ENCODE measurements at regions not wholly inside any gene's neighbourhood (a gene's known extent, or its start where the extent isn't known, plus 50 kb on each side); places are given as distances from the start of the nearest gene placed in this dataset.

GRCh38 chr16:9607515-9608230 lies 516.2 kb downstream of the HAPSTR1 start:
- no peaks in the 10 kb centered on the region for H3K4me1 ChIP-seq (ENCODE audit: control insufficient read depth in 2 of 2, insufficient read depth in 1 of 2, low read depth in 1 of 2, low read length in 2 of 2)

GRCh38 chr16:9610727-9611126 lies 519.3 kb downstream of the HAPSTR1 start:
- no peaks in the 10 kb centered on the region for H3K4me1 ChIP-seq (ENCODE audit: control insufficient read depth in 2 of 2, insufficient read depth in 1 of 2, low read depth in 1 of 2, low read length in 2 of 2)
- H3K18ac ChIP-seq (ENCODE audit: low read length): no peak overlapping the region
- no peaks in the 10 kb centered on the region for H3K79me1 ChIP-seq (ENCODE audit: low read depth, low read length)
- H4K91ac ChIP-seq (ENCODE audit: low read depth, low read length, poor library complexity): no peak overlapping the region
- no CpG with 5 or more reads among the region's 5 CpGs for WGBS, 2 donors (ENCODE audit: extremely low coverage in 2 of 2, insufficient read length in 2 of 2, insufficient replicate concordance in 1 of 2)
- H2BK120ac ChIP-seq (ENCODE audit: low read depth, low read length): no peak overlapping the region
- H2BK15ac ChIP-seq (ENCODE audit: low read length): no peak overlapping the region
- no peaks in the 10 kb centered on the region for H3K36me3 ChIP-seq (replicated peaks in 1 of 2; ENCODE audit: control insufficient read depth in 2 of 2, insufficient read depth in 2 of 2, low read length in 2 of 2)
- H3K9ac ChIP-seq (ENCODE audit: low read depth, low read length, poor library complexity): no peak overlapping the region
- no peak overlapping the region for H4K8ac ChIP-seq (ENCODE audit: low read depth, low read length)
- no peak for DNase-seq (ENCODE audit: low spot score)
- no peak overlapping the region for H3K23ac ChIP-seq (ENCODE audit: low read depth, low read length, poor library complexity)
- H2AFZ ChIP-seq (ENCODE audit: low read length): no peak overlapping the region
- H3K27ac ChIP-seq (replicated peaks; ENCODE audit: low read length): no peak overlapping the region
- no peak overlapping the region for H2BK12ac ChIP-seq (ENCODE audit: low read length)
- H3K27me3 ChIP-seq (ENCODE audit: control insufficient read depth in 3 of 3, insufficient read depth in 3 of 3, low read depth in 1 of 3, low read length in 3 of 3): no peaks in the 10 kb centered on the region
- no peak overlapping the region for H3K4me2 ChIP-seq (ENCODE audit: insufficient read depth, low read length, poor library complexity, severe bottlenecking)
- no peak overlapping the region for H3K4ac ChIP-seq (ENCODE audit: low read length)
- H2AK5ac ChIP-seq (ENCODE audit: low read depth, low read length): no peak overlapping the region
- no peaks in the 10 kb centered on the region for H3K9me3 ChIP-seq (replicated peaks in 1 of 2; ENCODE audit: control insufficient read depth in 2 of 2, insufficient read depth in 1 of 2, low read depth in 1 of 2, low read length in 2 of 2)
- H2BK5ac ChIP-seq (ENCODE audit: low read length): no peak overlapping the region
- no peak overlapping the region for H3K4me3 ChIP-seq (ENCODE audit: low read length in 2 of 2)
- no peak overlapping the region for H3K14ac ChIP-seq (ENCODE audit: low read length)

More at GRCh38 chr16:9607515-9608230, 516.2 kb downstream of the HAPSTR1 start:
- Histone ChIP-seq H3K27me3 (ENCODE audit: control insufficient read depth in 3 of 3, insufficient read depth in 3 of 3, low read depth in 1 of 3, low read length in 3 of 3) (no peaks in the 10 kb centered on the region), H2BK12ac (ENCODE audit: low read length) (no peak overlapping the region), H3K9me3 (replicated peaks in 1 of 2; ENCODE audit: control insufficient read depth in 2 of 2, insufficient read depth in 1 of 2, low read depth in 1 of 2, low read length in 2 of 2) (no peaks in the 10 kb centered on the region), H2AFZ (ENCODE audit: low read length) (no peak overlapping the region), H2BK120ac (ENCODE audit: low read depth, low read length) (no peak overlapping the region), H4K91ac (ENCODE audit: low read depth, low read length, poor library complexity) (no peak overlapping the region), H3K4me2 (ENCODE audit: insufficient read depth, low read length, poor library complexity, severe bottlenecking) (no peak overlapping the region), H3K4ac (ENCODE audit: low read length) (no peak overlapping the region), H2BK15ac (ENCODE audit: low read length) (no peak overlapping the region), H4K8ac (ENCODE audit: low read depth, low read length) (no peak overlapping the region), H3K79me1 (ENCODE audit: low read depth, low read length) (no peaks in the 10 kb centered on the region), H2AK5ac (ENCODE audit: low read depth, low read length) (no peak overlapping the region), H3K18ac (ENCODE audit: low read length) (no peak overlapping the region), H3K4me3 (ENCODE audit: low read length in 2 of 2) (no peak overlapping the region), H3K27ac (replicated peaks; ENCODE audit: low read length) (no peak overlapping the region), H3K23ac (ENCODE audit: low read depth, low read length, poor library complexity) (no peak overlapping the region), H3K14ac (ENCODE audit: low read length) (no peak overlapping the region), H2BK5ac (ENCODE audit: low read length) (no peak overlapping the region), H3K9ac (ENCODE audit: low read depth, low read length, poor library complexity) (no peak overlapping the region), H3K36me3 (replicated peaks in 1 of 2; ENCODE audit: control insufficient read depth in 2 of 2, insufficient read depth in 2 of 2, low read length in 2 of 2) (no peaks in the 10 kb centered on the region)
- no CpG with 5 or more reads among the region's 2 CpGs for WGBS, 2 donors (ENCODE audit: extremely low coverage in 2 of 2, insufficient read length in 2 of 2, insufficient replicate concordance in 1 of 2)
- DNase-seq (ENCODE audit: low spot score): no peak

- no peaks in the 10 kb centered on the region for H3K36me3 ChIP-seq (replicated peaks in 1 of 2; ENCODE audit: control insufficient read depth in 2 of 2, insufficient read depth in 2 of 2, low read length in 2 of 2)
- no peak overlapping the region for H3K27ac ChIP-seq (replicated peaks; ENCODE audit: low read length)
- H2BK120ac ChIP-seq (ENCODE audit: low read depth, low read length): no peak overlapping the region
- H3K9ac ChIP-seq (ENCODE audit: low read depth, low read length, poor library complexity): no peak overlapping the region
- WGBS, 2 donors (ENCODE audit: extremely low coverage in 2 of 2, insufficient read length in 2 of 2, insufficient replicate concordance in 1 of 2): 100% methylated on average over 1 of the region's 7 CpGs; no CpG with 5 or more reads in 1 of the 2 donors
- no peaks in the 10 kb centered on the region for H3K4me1 ChIP-seq (ENCODE audit: control insufficient read depth in 2 of 2, insufficient read depth in 1 of 2, low read depth in 1 of 2, low read length in 2 of 2)
- no peak overlapping the region for H3K18ac ChIP-seq (ENCODE audit: low read length)
- no peak overlapping the region for H2AK5ac ChIP-seq (ENCODE audit: low read depth, low read length)
- H3K4ac ChIP-seq (ENCODE audit: low read length): no peak overlapping the region
- no peak overlapping the region for H3K23ac ChIP-seq (ENCODE audit: low read depth, low read length, poor library complexity)
- H2BK5ac ChIP-seq (ENCODE audit: low read length): no peak overlapping the region
- no peak overlapping the region for H4K8ac ChIP-seq (ENCODE audit: low read depth, low read length)
- no peaks in the 10 kb centered on the region for H3K79me1 ChIP-seq (ENCODE audit: low read depth, low read length)
- H2BK12ac ChIP-seq (ENCODE audit: low read length): no peak overlapping the region
- no peak overlapping the region for H4K91ac ChIP-seq (ENCODE audit: low read depth, low read length, poor library complexity)
- no peaks in the 10 kb centered on the region for H3K9me3 ChIP-seq (replicated peaks in 1 of 2; ENCODE audit: control insufficient read depth in 2 of 2, insufficient read depth in 1 of 2, low read depth in 1 of 2, low read length in 2 of 2)
- H2BK15ac ChIP-seq (ENCODE audit: low read length): no peak overlapping the region
- no peak overlapping the region for H3K4me2 ChIP-seq (ENCODE audit: insufficient read depth, low read length, poor library complexity, severe bottlenecking)
- no peak overlapping the region for H3K14ac ChIP-seq (ENCODE audit: low read length)
- no peak overlapping the region for H2AFZ ChIP-seq (ENCODE audit: low read length)
- H3K27me3 ChIP-seq (ENCODE audit: control insufficient read depth in 3 of 3, insufficient read depth in 3 of 3, low read depth in 1 of 3, low read length in 3 of 3): no peaks in the 10 kb centered on the region
- no peak overlapping the region for H3K4me3 ChIP-seq (ENCODE audit: low read length in 2 of 2)
- no peak for DNase-seq (ENCODE audit: low spot score)
Measured at GRCh38 chr16:9612267-9612666, 520.8 kb downstream of the HAPSTR1 start.

- Histone ChIP-seq H3K9me3 (replicated peaks in 1 of 2; ENCODE audit: control insufficient read depth in 2 of 2, insufficient read depth in 1 of 2, low read depth in 1 of 2, low read length in 2 of 2) (no peaks in the 10 kb centered on the region), H3K23ac (ENCODE audit: low read depth, low read length, poor library complexity) (no peak overlapping the region), H4K91ac (ENCODE audit: low read depth, low read length, poor library complexity) (no peak overlapping the region), H3K27me3 (ENCODE audit: control insufficient read depth in 3 of 3, insufficient read depth in 3 of 3, low read depth in 1 of 3, low read length in 3 of 3) (no peaks in the 10 kb centered on the region), H3K18ac (ENCODE audit: low read length) (no peak overlapping the region), H3K79me1 (ENCODE audit: low read depth, low read length) (no peaks in the 10 kb centered on the region), H4K8ac (ENCODE audit: low read depth, low read length) (no peak overlapping the region), H2BK15ac (ENCODE audit: low read length) (no peak overlapping the region), H2BK120ac (ENCODE audit: low read depth, low read length) (no peak overlapping the region), H3K4me3 (ENCODE audit: low read length in 2 of 2) (no peak overlapping the region), H2AK5ac (ENCODE audit: low read depth, low read length) (no peak overlapping the region), H2BK12ac (ENCODE audit: low read length) (no peak overlapping the region), H3K4ac (ENCODE audit: low read length) (no peak overlapping the region), H3K36me3 (replicated peaks in 1 of 2; ENCODE audit: control insufficient read depth in 2 of 2, insufficient read depth in 2 of 2, low read length in 2 of 2) (no peaks in the 10 kb centered on the region), H3K14ac (ENCODE audit: low read length) (no peak overlapping the region), H3K27ac (replicated peaks; ENCODE audit: low read length) (no peak overlapping the region), H2BK5ac (ENCODE audit: low read length) (no peak overlapping the region), H3K4me2 (ENCODE audit: insufficient read depth, low read length, poor library complexity, severe bottlenecking) (no peak overlapping the region), H2AFZ (ENCODE audit: low read length) (no peak overlapping the region), H3K9ac (ENCODE audit: low read depth, low read length, poor library complexity) (no peak overlapping the region), H3K4me1 (ENCODE audit: control insufficient read depth in 2 of 2, insufficient read depth in 1 of 2, low read depth in 1 of 2, low read length in 2 of 2) (no peaks in the 10 kb centered on the region)
- no CpG with 5 or more reads among the region's 6 CpGs for WGBS, 2 donors (ENCODE audit: extremely low coverage in 2 of 2, insufficient read length in 2 of 2, insufficient replicate concordance in 1 of 2)
- no peak for DNase-seq (ENCODE audit: low spot score)
Measured at GRCh38 chr16:9614389-9614788, 522.9 kb downstream of the HAPSTR1 start.

Data from neuronal stem cell (in vitro differentiated cells).